H1 (cell line): ENCODE measurements at regions not wholly inside any gene's neighbourhood (a gene's known extent, or its start where the extent isn't known, plus 50 kb on each side); places are given as distances from the start of the nearest gene placed in this dataset.

Experiments
- CTCF ChIA-PET: fragments of 300-600 bp; sonication (Branson Sonifier 250); formaldehyde crosslinking; loops from one replicate; lab custom pipeline; 2021; ENCODE audit not compliant: partially characterized antibody; lab: Charles Lee
- POLR2A ChIA-PET: fragments of 300-600 bp; sonication (Branson Sonifier 250); formaldehyde crosslinking; loops from one replicate; lab custom pipeline; 2021; ENCODE audit warnings: inconsistent platforms; ENCODE audit not compliant: partially characterized antibody; lab: Charles Lee
- DNase-seq, 2 experiments: peaks; one replicate each; pipeline versions ENCODE4 v3.0.0 to v3.0.0-alpha.2; 2010 to 2022; ENCODE audit warnings: low spot score in 2 of 2, low read depth in 1 of 2, mixed read lengths in 1 of 2
- FAIRE-seq: peaks from 2 replicates; lab custom pipeline; 2011; peaks lifted over from hg19 to GRCh38; lab: Jason Lieb, UNC
- H2AFZ ChIP-seq: 2 replicates; pipeline ENCODE4 v1.8.1; 2012; ENCODE audit warnings: low read length, inconsistent platforms
- H2AK5ac ChIP-seq: 2 replicates; pipeline ENCODE4 v1.6.1; 2013; ENCODE audit warnings: low read depth, low read length
- H2BK120ac ChIP-seq: replicated peaks from 2 replicates; pipeline ENCODE3; 2013; ENCODE audit warnings: low read depth, low read length, inconsistent platforms
- H2BK12ac ChIP-seq: 2 replicates; pipeline ENCODE4 v1.6.1; 2013; ENCODE audit warnings: low read depth, low read length
- H2BK15ac ChIP-seq: 2 replicates; pipeline ENCODE4 v1.6.1; 2013; ENCODE audit warnings: low read length
- H2BK20ac ChIP-seq: 2 replicates; pipeline ENCODE4 v1.6.1; 2013; ENCODE audit warnings: low read length
- H2BK5ac ChIP-seq: 2 replicates; pipeline ENCODE4 v1.6.1; 2013; ENCODE audit warnings: low read depth, low read length
- H3K14ac ChIP-seq: 2 replicates; pipeline ENCODE4 v1.6.1; 2013; ENCODE audit warnings: inconsistent platforms; ENCODE audit not compliant: insufficient read length
- H3K18ac ChIP-seq: 2 replicates; pipeline ENCODE4 v1.6.1; 2013; ENCODE audit warnings: low read length; ENCODE audit errors: extremely low read depth
- H3K23ac ChIP-seq: 2 replicates; pipeline ENCODE4 v1.6.1; 2013; ENCODE audit warnings: inconsistent platforms; ENCODE audit not compliant: insufficient read length
- H3K23me2 ChIP-seq: 2 replicates; pipeline ENCODE4 v1.6.1; 2013; ENCODE audit warnings: low read depth, low read length
- H3K27ac ChIP-seq: 2 replicates; pipeline ENCODE4 v1.6.1; 2011; ENCODE audit warnings: low read depth, low read length, inconsistent platforms
- H3K27me3 ChIP-seq, 4 experiments: replicated peaks in 1 of 4; 1 replicate in 1 of 4; 2 replicates in 3 of 4; pipeline versions ENCODE4 v1.6.1 to v1.8.1; 2011 to 2013; ENCODE audit warnings: low read length in 3 of 4, mild to moderate bottlenecking in 3 of 4, inconsistent platforms in 2 of 4, mixed read lengths in 2 of 4, moderate library complexity in 1 of 4; ENCODE audit not compliant: control insufficient read depth in 3 of 4, insufficient read depth in 3 of 4; ENCODE audit errors: extremely low read depth in 1 of 4
- H3K36me3 ChIP-seq, 4 experiments: 2 replicates each; pipeline versions ENCODE4 v1.6.1 to v1.8.1; 2011 to 2013; ENCODE audit warnings: mild to moderate bottlenecking in 4 of 4, low read length in 3 of 4, moderate library complexity in 2 of 4, control low read depth in 1 of 4, inconsistent platforms in 1 of 4; ENCODE audit not compliant: insufficient read depth in 4 of 4, control insufficient read depth in 2 of 4
- H3K4ac ChIP-seq: replicated peaks from 2 replicates; pipeline ENCODE3; 2013; ENCODE audit warnings: low read length, low read depth, mixed read lengths, inconsistent platforms; ENCODE audit not compliant: insufficient read length
- H3K4me1 ChIP-seq, 4 experiments: replicated peaks in 1 of 4; 1 replicate in 1 of 4; 2 replicates in 3 of 4; pipeline versions ENCODE4 v1.6.1 to v1.8.1; 2011 to 2013; ENCODE audit warnings: low read length in 3 of 4, inconsistent platforms in 2 of 4, mixed read lengths in 1 of 4; ENCODE audit not compliant: insufficient read depth in 4 of 4, control insufficient read depth in 3 of 4
- H3K4me2 ChIP-seq, 2 experiments: 2 replicates each; pipeline versions ENCODE4 v1.6.1 to v1.8.1; 2011 to 2013; ENCODE audit warnings: low read depth in 2 of 2, low read length in 2 of 2, control low read depth in 1 of 2, inconsistent platforms in 1 of 2, mild to moderate bottlenecking in 1 of 2; ENCODE audit not compliant: insufficient read depth in 1 of 2
- H3K4me3 ChIP-seq, 4 experiments: fragments of 200-600, 300-600 bp in 1 of 4; sonication (generic), shearing (Covaris generic), sonication (Bioruptor Twin) in 1 of 4; 2 replicates each; pipeline versions ENCODE4 v1.5.1 to v1.8.1; 2011 to 2016; ENCODE audit warnings: low read length in 4 of 4, low read depth in 3 of 4, control low read depth in 2 of 4, inconsistent platforms in 2 of 4, mild to moderate bottlenecking in 2 of 4, mixed read lengths in 1 of 4, moderate library complexity in 1 of 4; ENCODE audit not compliant: insufficient read depth in 2 of 4; ENCODE audit errors: extremely low read depth in 1 of 4
- H3K56ac ChIP-seq: replicated peaks from 2 replicates; pipeline ENCODE3; 2013; ENCODE audit warnings: low read depth, mild to moderate bottlenecking, mixed read lengths, low read length, inconsistent platforms; ENCODE audit not compliant: insufficient read length
- H3K79me1 ChIP-seq: 2 replicates; pipeline ENCODE4 v1.6.1; 2013; ENCODE audit warnings: low read depth, low read length, control low read depth
- H3K79me2 ChIP-seq, 2 experiments: 2 replicates each; pipeline versions ENCODE4 v1.6.1 to v1.8.1; 2012 to 2013; ENCODE audit warnings: low read length in 2 of 2, mild to moderate bottlenecking in 2 of 2, inconsistent platforms in 1 of 2; ENCODE audit not compliant: insufficient read depth in 2 of 2, control insufficient read depth in 1 of 2
- H3K9ac ChIP-seq, 4 experiments: replicated peaks in 1 of 4; 1 replicate in 1 of 4; 2 replicates in 3 of 4; pipeline versions ENCODE4 v1.6.1 to v1.8.1; 2011 to 2013; ENCODE audit warnings: low read depth in 3 of 4, low read length in 3 of 4, control low read depth in 2 of 4, mild to moderate bottlenecking in 2 of 4, moderate library complexity in 2 of 4, inconsistent platforms in 1 of 4; ENCODE audit errors: extremely low read depth in 1 of 4
- H3K9me3 ChIP-seq, 2 experiments: 2 replicates each; pipeline versions ENCODE4 v1.6.1 to v1.8.1; 2012 to 2013; ENCODE audit warnings: mild to moderate bottlenecking in 2 of 2, moderate library complexity in 2 of 2, control low read depth in 1 of 2, inconsistent platforms in 1 of 2, low read depth in 1 of 2, low read length in 1 of 2, mixed read lengths in 1 of 2; ENCODE audit not compliant: insufficient read depth in 2 of 2
- H4K20me1 ChIP-seq, 2 experiments: replicated peaks in 1 of 2; 2 replicates each; pipeline versions ENCODE3 to v1.8.1; 2011 to 2013; ENCODE audit warnings: inconsistent platforms in 2 of 2, low read length in 2 of 2, mild to moderate bottlenecking in 1 of 2; ENCODE audit not compliant: insufficient read depth in 2 of 2, control insufficient read depth in 1 of 2
- H4K5ac ChIP-seq: 2 replicates; pipeline ENCODE4 v1.6.1; 2013; ENCODE audit warnings: low read length, low read depth, mixed read lengths, inconsistent platforms; ENCODE audit not compliant: insufficient read length
- H4K8ac ChIP-seq: 2 replicates; pipeline ENCODE4 v1.8.0; 2013; ENCODE audit warnings: mild to moderate bottlenecking, moderate library complexity, low read length, inconsistent platforms; ENCODE audit not compliant: insufficient read depth; ENCODE audit errors: extremely low read depth
- H4K91ac ChIP-seq: replicated peaks from 2 replicates; pipeline ENCODE3; 2013; ENCODE audit warnings: low read length, mixed read lengths, inconsistent platforms; ENCODE audit not compliant: insufficient read length
- TF ChIP-seq, protein P1 (sequence below): fragments of 300-600 bp; sonication (generic); IDR thresholded peaks from 2 replicates; pipeline ENCODE4 v1.7.1; 2012; ENCODE audit warnings: low read length, moderate library complexity, mild to moderate bottlenecking, inconsistent platforms; ENCODE audit not compliant: insufficient replicate concordance

DNA sequence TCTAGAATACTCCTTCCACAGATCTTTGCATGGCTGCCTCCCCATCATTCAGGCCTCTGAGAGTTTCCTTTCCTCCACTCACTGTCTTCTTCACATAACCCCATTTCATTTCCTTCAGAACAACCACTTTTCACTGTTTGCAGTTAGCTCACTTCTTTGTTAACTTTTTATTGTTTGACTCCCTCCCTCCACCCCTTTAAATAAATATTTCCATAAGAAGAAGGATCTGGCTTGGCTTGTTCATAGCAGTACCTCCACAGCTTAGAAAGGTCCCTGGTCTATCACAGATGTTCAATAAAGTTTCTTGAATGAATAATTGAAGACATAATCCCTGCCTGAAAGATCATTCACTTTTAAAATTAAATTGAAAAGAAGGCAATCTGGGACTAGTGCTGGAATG is 661.6 kb downstream of the ACTL7B start:
- H3K56ac ChIP-seq: no peak overlapping the region
- TF ChIP-seq, protein P1, sequence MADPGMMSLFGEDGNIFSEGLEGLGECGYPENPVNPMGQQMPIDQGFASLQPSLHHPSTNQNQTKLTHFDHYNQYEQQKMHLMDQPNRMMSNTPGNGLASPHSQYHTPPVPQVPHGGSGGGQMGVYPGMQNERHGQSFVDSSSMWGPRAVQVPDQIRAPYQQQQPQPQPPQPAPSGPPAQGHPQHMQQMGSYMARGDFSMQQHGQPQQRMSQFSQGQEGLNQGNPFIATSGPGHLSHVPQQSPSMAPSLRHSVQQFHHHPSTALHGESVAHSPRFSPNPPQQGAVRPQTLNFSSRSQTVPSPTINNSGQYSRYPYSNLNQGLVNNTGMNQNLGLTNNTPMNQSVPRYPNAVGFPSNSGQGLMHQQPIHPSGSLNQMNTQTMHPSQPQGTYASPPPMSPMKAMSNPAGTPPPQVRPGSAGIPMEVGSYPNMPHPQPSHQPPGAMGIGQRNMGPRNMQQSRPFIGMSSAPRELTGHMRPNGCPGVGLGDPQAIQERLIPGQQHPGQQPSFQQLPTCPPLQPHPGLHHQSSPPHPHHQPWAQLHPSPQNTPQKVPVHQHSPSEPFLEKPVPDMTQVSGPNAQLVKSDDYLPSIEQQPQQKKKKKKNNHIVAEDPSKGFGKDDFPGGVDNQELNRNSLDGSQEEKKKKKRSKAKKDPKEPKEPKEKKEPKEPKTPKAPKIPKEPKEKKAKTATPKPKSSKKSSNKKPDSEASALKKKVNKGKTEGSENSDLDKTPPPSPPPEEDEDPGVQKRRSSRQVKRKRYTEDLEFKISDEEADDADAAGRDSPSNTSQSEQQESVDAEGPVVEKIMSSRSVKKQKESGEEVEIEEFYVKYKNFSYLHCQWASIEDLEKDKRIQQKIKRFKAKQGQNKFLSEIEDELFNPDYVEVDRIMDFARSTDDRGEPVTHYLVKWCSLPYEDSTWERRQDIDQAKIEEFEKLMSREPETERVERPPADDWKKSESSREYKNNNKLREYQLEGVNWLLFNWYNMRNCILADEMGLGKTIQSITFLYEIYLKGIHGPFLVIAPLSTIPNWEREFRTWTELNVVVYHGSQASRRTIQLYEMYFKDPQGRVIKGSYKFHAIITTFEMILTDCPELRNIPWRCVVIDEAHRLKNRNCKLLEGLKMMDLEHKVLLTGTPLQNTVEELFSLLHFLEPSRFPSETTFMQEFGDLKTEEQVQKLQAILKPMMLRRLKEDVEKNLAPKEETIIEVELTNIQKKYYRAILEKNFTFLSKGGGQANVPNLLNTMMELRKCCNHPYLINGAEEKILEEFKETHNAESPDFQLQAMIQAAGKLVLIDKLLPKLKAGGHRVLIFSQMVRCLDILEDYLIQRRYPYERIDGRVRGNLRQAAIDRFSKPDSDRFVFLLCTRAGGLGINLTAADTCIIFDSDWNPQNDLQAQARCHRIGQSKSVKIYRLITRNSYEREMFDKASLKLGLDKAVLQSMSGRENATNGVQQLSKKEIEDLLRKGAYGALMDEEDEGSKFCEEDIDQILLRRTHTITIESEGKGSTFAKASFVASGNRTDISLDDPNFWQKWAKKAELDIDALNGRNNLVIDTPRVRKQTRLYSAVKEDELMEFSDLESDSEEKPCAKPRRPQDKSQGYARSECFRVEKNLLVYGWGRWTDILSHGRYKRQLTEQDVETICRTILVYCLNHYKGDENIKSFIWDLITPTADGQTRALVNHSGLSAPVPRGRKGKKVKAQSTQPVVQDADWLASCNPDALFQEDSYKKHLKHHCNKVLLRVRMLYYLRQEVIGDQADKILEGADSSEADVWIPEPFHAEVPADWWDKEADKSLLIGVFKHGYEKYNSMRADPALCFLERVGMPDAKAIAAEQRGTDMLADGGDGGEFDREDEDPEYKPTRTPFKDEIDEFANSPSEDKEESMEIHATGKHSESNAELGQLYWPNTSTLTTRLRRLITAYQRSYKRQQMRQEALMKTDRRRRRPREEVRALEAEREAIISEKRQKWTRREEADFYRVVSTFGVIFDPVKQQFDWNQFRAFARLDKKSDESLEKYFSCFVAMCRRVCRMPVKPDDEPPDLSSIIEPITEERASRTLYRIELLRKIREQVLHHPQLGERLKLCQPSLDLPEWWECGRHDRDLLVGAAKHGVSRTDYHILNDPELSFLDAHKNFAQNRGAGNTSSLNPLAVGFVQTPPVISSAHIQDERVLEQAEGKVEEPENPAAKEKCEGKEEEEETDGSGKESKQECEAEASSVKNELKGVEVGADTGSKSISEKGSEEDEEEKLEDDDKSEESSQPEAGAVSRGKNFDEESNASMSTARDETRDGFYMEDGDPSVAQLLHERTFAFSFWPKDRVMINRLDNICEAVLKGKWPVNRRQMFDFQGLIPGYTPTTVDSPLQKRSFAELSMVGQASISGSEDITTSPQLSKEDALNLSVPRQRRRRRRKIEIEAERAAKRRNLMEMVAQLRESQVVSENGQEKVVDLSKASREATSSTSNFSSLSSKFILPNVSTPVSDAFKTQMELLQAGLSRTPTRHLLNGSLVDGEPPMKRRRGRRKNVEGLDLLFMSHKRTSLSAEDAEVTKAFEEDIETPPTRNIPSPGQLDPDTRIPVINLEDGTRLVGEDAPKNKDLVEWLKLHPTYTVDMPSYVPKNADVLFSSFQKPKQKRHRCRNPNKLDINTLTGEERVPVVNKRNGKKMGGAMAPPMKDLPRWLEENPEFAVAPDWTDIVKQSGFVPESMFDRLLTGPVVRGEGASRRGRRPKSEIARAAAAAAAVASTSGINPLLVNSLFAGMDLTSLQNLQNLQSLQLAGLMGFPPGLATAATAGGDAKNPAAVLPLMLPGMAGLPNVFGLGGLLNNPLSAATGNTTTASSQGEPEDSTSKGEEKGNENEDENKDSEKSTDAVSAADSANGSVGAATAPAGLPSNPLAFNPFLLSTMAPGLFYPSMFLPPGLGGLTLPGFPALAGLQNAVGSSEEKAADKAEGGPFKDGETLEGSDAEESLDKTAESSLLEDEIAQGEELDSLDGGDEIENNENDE: no peak

More for the DNA sequence above, 661.6 kb downstream of the ACTL7B start:
- no peak overlapping the region for H2BK15ac ChIP-seq
- no peak overlapping the region for H3K27ac ChIP-seq
- H2BK12ac ChIP-seq: no peak overlapping the region
- H2AK5ac ChIP-seq: no peak overlapping the region
- no peak overlapping the region for H3K4me3 ChIP-seq
- no peak overlapping the region for H3K23ac ChIP-seq
- H3K4ac ChIP-seq: no peak overlapping the region
- no peak overlapping the region for H2BK20ac ChIP-seq
- ChIA-PET POLR2A (no interaction called here), CTCF (no interaction called here)
- no peak overlapping the region for H2BK5ac ChIP-seq
- DNase-seq (no peak), FAIRE-seq (no peak)
- no peak overlapping the region for H4K8ac ChIP-seq
- no peaks in the 10 kb centered on the region for H3K79me1 ChIP-seq
- no peaks in the 10 kb centered on the region for H4K20me1 ChIP-seq
- H3K36me3 ChIP-seq: no peaks in the 10 kb centered on the region
- no peak overlapping the region for H3K9ac ChIP-seq
- H3K27me3 ChIP-seq: no peaks in the 10 kb centered on the region
- H2AFZ ChIP-seq: no peak overlapping the region
- H3K79me2 ChIP-seq: no peaks in the 10 kb centered on the region
- H4K91ac ChIP-seq: no peak overlapping the region
- H4K5ac ChIP-seq: no peak overlapping the region
- H3K4me1 ChIP-seq: no peaks in the 10 kb centered on the region
- H3K23me2 ChIP-seq: no peaks in the 10 kb centered on the region; the same call in 1 of the 2 replicates
- H3K4me2 ChIP-seq: no peak overlapping the region
- no peak overlapping the region for H3K14ac ChIP-seq
- H3K9me3 ChIP-seq: no peaks in the 10 kb centered on the region
- no peak overlapping the region for H2BK120ac ChIP-seq
- H3K18ac ChIP-seq: no peak overlapping the region
